GM18520 (cell line): ENCODE measurements at regions not wholly inside any gene's neighbourhood (a gene's known extent, or its start where the extent isn't known, plus 50 kb on each side); places are given as distances from the start of the nearest gene placed in this dataset.

ENCODE experiments used
- ATAC-seq: cut with Tn5 transposase; IDR thresholded peaks from one replicate; pipeline ENCODE4 v1.9.1; 2021; ENCODE audit not compliant: unreplicated experiment

- ATAC-seq, result no peak
Observed at GRCh38 chr1:3954170-3955169, 54.4 kb upstream of the C1orf174 start.

GRCh38 chr1:3955196-3955772 lies 55.2 kb upstream of the C1orf174 start:
- no peak for ATAC-seq

GRCh38 chr1:3956527-3957170 lies 56.6 kb upstream of the C1orf174 start:
- no peak for ATAC-seq

DNA sequence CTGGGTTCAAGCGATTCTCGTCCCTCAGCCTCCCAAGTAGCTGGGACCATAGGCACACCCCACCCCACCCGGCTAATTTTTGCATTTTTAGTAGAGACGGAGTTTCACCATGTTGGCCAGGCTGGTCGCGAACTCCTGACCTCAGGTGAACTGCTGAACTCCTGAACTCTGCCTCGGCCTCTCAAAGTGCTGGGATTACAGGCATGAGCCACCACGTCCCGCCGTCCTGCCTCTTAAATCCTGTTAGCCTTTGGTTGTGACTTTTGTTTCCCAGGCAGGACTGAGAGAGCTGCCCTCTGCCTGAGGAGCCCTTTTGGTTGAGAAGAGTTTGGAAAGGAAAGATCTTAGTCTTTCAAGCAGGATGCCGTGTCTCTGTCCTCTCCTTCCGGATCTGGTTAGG lies 59.3 kb upstream of the C1orf174 start:
- no peak for ATAC-seq

DNA sequence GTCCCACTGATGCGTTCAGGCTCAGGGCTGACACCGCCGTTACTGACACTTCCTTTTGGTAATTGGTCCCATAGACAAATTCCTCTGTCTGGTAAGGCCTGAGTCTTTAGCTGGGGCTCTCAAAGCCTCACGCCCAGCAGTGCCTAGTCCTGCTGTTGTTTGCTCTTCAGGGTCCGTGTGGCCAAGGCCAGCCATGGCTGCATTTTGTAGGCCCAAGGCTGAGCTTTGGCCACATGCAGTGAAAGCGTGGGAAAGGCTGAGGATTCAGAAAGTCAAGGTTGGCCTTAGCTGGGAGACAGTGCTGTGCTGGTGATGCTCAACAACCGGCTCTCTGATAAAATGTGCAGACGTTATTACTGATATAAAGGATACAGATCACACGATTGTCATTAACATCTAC lies 63.5 kb upstream of the C1orf174 start:
- ATAC-seq, result no peak

DNA sequence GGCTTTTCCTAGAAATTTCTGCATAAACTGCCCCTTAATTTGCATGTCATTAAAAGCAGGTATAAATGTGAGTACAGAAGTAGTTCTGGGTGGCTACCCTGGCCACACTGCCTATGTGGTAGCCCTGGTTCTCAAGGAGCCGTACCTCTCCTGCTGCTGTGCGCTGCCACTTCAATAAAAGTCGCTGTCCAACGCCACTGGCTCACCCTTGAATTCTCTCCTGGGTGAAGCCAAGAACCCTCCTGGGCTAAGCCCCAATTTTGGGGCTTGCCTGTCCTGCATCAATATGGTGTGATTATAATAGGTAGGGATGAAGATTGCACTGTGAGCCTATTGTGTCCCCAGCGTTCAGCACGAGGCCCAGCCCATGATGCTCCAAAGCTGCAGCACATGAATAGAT lies 65.6 kb upstream of the C1orf174 start:
- ATAC-seq, result no peak

DNA sequence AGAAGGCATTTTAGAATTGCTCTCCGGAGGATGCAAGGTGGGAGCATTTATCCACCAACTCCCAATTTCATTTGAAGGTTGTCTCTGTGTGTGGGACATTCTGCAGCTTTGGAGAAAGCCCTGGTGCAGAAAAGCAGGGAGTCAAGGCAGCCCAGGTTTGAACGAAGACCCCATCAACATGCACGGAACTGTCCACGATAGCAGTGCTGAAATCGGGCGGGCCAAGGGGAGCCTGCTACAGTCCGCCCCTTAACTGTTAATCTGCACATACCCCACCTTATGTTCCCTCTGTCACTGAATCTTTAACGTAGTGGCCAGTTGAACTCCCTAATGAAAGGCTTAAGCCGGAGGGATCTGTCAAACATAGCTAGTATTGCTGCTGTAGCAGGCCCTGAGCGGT lies 68.8 kb upstream of the C1orf174 start:
- no peak for ATAC-seq

- no peak for ATAC-seq
Observed at GRCh38 chr1:3971981-3972380, 71.9 kb upstream of the C1orf174 start.

DNA sequence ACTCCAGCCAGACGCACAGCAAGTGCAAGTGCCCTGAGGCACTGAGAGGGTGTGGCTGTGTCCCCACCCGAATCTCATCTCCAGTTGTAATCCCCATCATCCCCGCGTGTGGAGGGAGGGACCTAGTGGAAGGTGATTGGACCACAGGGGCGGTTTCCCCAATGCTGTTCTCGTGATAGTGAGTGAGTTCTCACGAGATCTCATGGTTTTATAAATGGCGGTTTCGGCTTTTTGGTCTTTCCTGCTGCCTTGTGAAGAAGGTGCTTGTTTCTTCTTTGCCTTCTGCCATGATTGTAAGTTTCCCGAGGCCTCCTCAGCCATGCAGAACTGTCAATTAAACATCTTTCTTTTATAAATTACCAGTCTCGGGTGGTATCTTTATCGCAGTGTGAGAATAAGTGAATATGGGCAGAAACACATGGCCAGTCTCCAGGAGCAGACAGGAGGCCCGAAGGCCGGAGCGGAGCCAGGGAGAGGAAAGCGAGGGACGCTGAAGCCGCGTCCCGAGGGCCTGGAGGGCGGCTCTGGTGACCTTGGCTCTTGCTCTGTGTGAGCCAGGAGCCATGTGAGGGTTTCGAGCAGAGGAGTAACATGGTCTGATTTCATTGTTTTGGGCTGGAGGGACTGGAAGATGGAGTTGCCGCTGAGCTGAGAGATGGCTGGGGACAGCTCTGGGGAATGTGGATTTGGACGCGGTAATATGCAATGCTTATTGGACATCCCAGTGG lies 76.0 kb upstream of the C1orf174 start:
- ATAC-seq, result no peak

GRCh38 chr1:3976821-3977220 lies 76.7 kb upstream of the C1orf174 start:
- ATAC-seq, result no peak

GRCh38 chr1:3978196-3978989 lies 78.3 kb upstream of the C1orf174 start:
- ATAC-seq, result no peak

DNA sequence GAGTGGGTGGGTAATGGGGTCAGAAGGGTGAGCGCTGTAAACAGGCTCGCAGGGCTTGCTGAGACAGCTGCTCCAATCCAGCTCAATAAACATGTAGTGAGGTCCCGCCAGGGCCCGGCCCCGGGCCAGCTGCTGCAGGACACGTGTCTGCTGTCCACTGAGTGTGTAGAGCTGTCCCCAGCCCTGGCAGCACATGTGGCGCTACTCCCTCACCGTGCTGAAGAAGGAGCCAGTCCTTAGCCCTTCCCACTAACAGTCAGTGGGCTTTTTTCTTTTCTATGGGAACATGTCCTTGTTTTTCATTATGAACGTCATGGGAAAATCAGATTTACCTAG lies 78.9 kb upstream of the C1orf174 start:
- no peak for ATAC-seq

DNA sequence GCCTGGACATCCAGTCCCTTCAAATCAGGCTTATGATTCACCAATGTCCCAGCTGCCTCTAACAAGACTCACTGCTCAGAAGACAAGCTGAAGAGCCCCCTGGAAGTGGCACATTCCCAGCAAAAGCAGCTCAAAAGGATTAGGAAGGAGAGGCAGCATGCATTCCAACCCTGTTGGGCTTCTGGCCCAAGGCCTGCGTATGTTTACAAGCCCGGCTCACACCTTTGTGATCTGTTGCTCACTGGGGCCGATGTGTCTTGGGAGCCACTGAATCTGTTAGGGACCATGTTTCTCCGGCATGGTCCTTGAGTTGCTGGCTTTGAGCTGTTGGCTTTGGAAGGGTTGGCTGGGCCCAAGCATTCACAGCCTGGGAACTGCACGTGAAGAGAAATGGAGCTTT lies 81.2 kb upstream of the C1orf174 start:
- no peak for ATAC-seq

GRCh38 chr1:3981746-3982505 lies 81.9 kb upstream of the C1orf174 start:
- ATAC-seq, result no peak

DNA sequence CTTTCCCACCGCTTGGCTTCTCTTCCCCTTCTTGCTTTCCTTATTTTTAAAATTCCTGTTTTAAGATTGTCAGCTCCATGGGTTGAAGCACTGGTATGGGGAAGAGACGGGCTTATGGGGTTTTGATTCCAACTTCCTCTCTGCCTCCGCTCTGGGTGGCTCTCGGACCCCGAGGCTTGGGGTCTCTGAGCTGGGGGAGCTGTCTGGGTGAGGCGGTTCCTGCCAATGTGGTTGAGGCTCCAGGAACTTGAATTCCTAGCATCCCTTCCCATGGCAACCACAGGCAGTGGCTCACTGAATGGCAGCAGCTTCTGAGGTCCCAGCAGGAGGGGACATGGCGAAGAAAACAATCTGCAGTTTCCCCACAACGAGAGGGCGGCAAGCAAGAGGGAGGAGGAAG lies 83.1 kb upstream of the C1orf174 start:
- ATAC-seq, result no peak

DNA sequence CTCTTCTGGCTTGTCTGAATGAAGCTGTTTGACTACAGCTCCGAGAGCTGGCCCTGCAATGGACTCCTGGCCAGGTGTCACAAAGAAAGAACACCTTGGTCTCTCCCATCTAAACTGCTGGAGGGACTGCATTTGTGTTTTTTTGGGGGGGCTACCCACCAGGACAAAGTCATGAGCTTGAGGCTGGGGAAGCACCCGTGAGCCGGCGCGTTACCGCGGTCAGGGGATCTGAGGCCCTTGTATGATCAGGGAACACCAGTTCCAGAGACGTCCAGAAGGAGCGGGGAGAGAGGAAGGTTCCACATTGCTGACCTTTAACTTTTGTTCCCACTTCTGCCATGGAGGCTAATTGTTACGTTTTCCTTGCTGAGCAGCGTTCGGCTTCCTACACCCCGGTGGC lies 84.5 kb upstream of the C1orf174 start:
- ATAC-seq, result no peak

GRCh38 chr1:3986686-3987218 lies 86.7 kb upstream of the C1orf174 start:
- no peak for ATAC-seq

- ATAC-seq, result no peak
Observed at GRCh38 chr1:3987669-3988235, 87.7 kb upstream of the C1orf174 start.

DNA sequence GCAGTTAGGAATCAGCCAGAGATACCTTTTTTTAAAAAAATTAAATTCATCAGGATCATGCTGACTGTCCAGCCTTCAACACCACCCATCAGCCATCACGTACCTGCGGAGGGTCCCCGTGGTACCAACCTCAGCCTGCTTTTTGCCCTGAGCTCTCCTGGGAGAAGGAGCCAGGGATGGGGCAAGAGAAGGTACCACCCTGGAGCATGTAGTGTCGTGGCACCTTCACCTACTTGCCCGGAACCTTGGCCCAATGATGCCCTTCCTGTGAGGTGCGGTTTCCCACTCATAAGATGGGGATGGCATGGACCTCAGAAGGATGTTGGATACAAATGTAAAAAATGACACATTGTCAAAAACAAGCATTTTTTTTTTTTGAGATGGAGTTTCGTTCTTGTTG lies 88.4 kb upstream of the C1orf174 start:
- ATAC-seq, result no peak
